Prostate gland (tissue), 2 donors: ENCODE measurements at regions not wholly inside any gene's neighbourhood (a gene's known extent, or its start where the extent isn't known, plus 50 kb on each side); places are given as distances from the start of the nearest gene placed in this dataset.

ENCODE experiments used
- DNase-seq: peaks from one replicate; pipeline ENCODE4 v3.0.0-alpha.2; 2019; ENCODE audit warnings: low spot score
- H3K27ac ChIP-seq, 2 donors: fragments of 200-600 bp; sonication (generic); 2 replicates each; pipeline ENCODE4 v1.5.1; 2017 to 2019
- H3K27me3 ChIP-seq: fragments of 200-600 bp; sonication (generic); replicated peaks from 2 replicates; pipeline ENCODE4 v1.5.1; 2019; ENCODE audit not compliant: insufficient read depth
- H3K36me3 ChIP-seq, 2 donors: fragments of 200-600 bp; sonication (generic); 1 replicate in 1 of 2; 2 replicates in 1 of 2; pipeline versions ENCODE4 v1.5.1 to v1.8.1; 2017 to 2019
- H3K4me1 ChIP-seq: fragments of 200-600 bp; sonication (generic); replicated peaks from 2 replicates; pipeline ENCODE4 v1.5.1; 2019
- H3K4me3 ChIP-seq, 2 donors: fragments of 200-600 bp; sonication (generic); 2 replicates each; pipeline ENCODE4 v1.5.1; 2017 to 2019
- H3K9me3 ChIP-seq: fragments of 200-600 bp; sonication (generic); 2 replicates; pipeline ENCODE4 v1.5.1; 2017
- POLR2A ChIP-seq: fragments of 450-650 bp; IDR thresholded peaks from one replicate; pipeline ENCODE4 v1.6.1; 2016; ENCODE audit warnings: antibody characterized with exemption, mild to moderate bottlenecking
- POLR2AphosphoS5 ChIP-seq: sonication (generic); formaldehyde crosslinking; IDR thresholded peaks from one replicate; pipeline ENCODE4 v1.6.1; 2017; ENCODE audit warnings: antibody characterized with exemption
- WGBS: methylation state at CpG from one replicate; pipeline ENCODE4 v1.1.5; 2018; 5-methylcytosine and 5-hydroxymethylcytosine counted together
- intact Hi-C: fragments of 100-400 bp; cut with DNase I; formaldehyde crosslinking; loops from one replicate; pipeline ENCODE4 v1.14.2; 2022
- TF ChIP-seq, protein P1 (sequence below), 4 experiments: fragments of 200-600 bp in 2 of 4; fragments of 450-650 bp in 2 of 4; sonication (generic) in 2 of 4; IDR thresholded peaks; 1 replicate in 3 of 4; 2 replicates in 1 of 4; pipeline ENCODE4 v1.5.1; 2016 to 2019; ENCODE audit warnings: antibody characterized with exemption in 4 of 4, mild to moderate bottlenecking in 2 of 4, moderate library complexity in 2 of 4

DNA sequence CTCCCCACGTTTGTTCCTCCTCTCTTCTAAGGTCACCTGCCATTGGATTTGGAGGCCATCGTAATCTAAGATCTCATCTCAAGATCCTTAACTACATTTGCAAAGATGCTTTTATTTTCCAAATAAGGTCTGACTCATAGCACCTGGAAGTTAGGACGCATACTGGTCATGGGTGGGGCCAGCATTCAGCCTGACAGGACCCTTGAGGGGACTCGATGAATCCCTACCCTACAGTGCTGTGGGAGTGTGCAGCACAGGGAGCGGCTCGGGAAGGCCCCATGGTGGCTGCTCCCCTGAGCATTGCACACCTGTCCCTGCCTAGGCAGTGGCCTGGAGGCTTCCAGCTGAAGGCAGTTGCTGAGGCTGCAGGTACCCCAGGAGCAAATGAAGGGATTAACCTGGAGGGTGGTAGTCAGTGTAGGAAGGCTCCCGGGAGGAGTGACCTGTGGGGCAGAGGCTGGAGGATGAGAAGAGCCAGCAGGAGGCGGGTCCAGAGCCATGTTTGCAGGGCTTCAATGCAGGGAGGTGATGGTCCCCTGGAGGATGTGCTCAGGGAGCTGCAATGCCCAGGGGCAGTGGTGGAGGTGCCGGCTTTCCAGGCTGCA lies 362.2 kb downstream of the CTTN start:
- Histone ChIP-seq H3K36me3 (no peaks in the 10 kb centered on the region), H3K4me1 (no peaks in the 10 kb centered on the region), H3K27me3 (no peaks in the 10 kb centered on the region), H3K27ac (no peak overlapping the region), H3K4me3 (no peak overlapping the region), H3K9me3 (no peaks in the 10 kb centered on the region)
- WGBS = 75% methylated on average over 9 of the region's 9 CpGs
- intact Hi-C loops = no loop called here
- TF ChIP-seq, protein P1, sequence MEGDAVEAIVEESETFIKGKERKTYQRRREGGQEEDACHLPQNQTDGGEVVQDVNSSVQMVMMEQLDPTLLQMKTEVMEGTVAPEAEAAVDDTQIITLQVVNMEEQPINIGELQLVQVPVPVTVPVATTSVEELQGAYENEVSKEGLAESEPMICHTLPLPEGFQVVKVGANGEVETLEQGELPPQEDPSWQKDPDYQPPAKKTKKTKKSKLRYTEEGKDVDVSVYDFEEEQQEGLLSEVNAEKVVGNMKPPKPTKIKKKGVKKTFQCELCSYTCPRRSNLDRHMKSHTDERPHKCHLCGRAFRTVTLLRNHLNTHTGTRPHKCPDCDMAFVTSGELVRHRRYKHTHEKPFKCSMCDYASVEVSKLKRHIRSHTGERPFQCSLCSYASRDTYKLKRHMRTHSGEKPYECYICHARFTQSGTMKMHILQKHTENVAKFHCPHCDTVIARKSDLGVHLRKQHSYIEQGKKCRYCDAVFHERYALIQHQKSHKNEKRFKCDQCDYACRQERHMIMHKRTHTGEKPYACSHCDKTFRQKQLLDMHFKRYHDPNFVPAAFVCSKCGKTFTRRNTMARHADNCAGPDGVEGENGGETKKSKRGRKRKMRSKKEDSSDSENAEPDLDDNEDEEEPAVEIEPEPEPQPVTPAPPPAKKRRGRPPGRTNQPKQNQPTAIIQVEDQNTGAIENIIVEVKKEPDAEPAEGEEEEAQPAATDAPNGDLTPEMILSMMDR (IDR thresholded peaks at IDR 0.05) = no peak
- TF ChIP-seq POLR2AphosphoS5 (no peak), POLR2A (no peak)
- no peak for DNase-seq

DNA sequence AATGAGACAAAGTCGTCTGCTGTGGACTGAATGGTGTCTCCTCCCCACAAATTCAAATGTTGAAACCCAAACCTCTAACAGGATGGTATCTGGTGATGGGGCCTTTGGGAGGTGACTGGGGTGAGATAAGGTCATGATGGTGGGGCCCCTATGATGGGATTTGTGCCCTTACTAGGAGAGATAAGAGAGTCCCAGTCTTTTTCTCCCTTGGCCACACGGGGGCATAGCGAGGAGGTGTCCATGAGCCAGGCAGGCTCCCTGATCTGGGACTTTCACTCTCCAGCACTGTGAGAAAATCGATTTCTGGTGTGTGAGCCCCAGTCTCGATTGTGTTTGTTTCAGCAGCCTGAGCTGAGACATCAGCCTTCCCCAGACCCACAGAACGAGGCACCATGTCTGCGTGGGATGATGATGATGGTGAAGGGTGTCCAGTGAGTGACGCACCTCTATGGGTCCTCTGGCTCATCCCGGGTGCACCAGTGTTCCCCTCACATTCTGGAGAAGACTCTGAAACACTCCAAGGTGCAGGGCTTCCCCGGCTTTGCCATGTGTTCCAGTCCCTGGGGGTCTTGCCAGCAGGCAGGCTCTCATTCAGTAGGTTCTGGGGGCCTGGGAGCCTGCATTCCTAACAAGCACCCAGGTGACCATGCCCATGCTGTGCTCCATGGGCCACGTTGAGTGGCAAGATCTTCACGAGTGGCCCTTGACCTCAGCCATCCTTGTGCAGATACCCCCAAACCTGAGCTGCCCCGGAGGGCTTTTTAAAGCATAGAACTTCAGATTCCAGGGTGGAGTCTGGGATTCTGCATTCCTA lies 363.0 kb downstream of the CTTN start:
- Histone ChIP-seq H3K27ac (no peak overlapping the region), H3K4me1 (no peaks in the 10 kb centered on the region), H3K4me3 (no peak overlapping the region), H3K9me3 (no peaks in the 10 kb centered on the region), H3K27me3 (no peaks in the 10 kb centered on the region), H3K36me3 (no peaks in the 10 kb centered on the region)
- no peak for DNase-seq
- 88% methylated on average over 13 of the region's 13 CpGs for WGBS
- TF ChIP-seq POLR2AphosphoS5 (no peak), POLR2A (no peak)
- TF ChIP-seq, protein P1 (IDR thresholded peaks at IDR 0.05) = no peak
- intact Hi-C loops = no loop called here

DNA sequence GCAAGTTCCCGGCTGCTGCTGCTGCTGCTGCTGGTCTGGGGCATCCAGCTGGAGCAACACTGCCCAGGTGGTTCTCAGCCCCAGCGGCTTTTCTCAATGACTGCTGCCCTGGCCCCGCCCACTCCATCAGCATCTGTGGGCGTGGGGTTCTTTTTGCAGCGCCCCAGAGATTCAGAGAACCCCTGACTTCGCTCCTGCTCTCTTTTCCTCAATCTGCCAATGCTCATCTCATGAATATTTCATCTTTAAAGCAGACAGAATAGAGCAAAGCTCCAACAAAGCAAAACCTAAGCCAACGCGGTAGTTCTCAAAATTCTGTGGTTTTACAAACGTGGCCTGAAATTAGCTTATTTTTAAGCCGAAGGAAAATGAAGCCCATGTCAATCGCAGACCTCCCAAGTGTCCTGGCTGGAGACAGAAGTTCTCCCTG lies 363.6 kb downstream of the CTTN start:
- no peak for TF ChIP-seq POLR2AphosphoS5
- no peak for TF ChIP-seq POLR2A
- TF ChIP-seq, protein P1 (IDR thresholded peaks at IDR 0.05) = no peak
- Histone ChIP-seq H3K4me1 (no peaks in the 10 kb centered on the region), H3K27me3 (no peaks in the 10 kb centered on the region), H3K9me3 (no peaks in the 10 kb centered on the region), H3K27ac (no peak overlapping the region), H3K36me3 (no peaks in the 10 kb centered on the region), H3K4me3 (no peak overlapping the region)
- DNase-seq = no peak
- intact Hi-C loops = no loop called here
- WGBS = 82% methylated on average over 11 of the region's 11 CpGs

DNA sequence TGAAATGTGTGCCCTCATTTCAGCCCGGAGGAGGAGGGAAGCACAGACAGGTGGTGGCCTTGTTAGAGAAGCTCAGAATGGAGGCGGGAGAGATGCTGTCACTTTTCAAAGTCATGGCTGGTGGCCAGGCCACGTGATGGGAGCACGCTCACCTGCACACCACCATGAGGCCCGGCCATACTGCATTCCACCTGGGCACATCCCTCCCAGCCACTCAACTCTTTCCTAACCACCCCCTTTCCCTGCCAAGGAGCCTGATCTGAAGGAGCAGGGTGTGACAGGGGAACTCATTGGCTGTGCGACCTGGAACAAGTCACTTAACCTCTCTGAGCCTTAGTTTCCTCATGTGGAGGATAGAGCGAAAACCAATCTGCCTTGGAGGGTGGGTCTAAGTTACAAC lies 364.5 kb downstream of the CTTN start:
- no peaks in the 10 kb centered on the region for H3K9me3 ChIP-seq
- TF ChIP-seq, protein P1 (IDR thresholded peaks at IDR 0.05) = no peak
- TF ChIP-seq POLR2AphosphoS5 = no peak
- TF ChIP-seq POLR2A = no peak
- 73% methylated on average over 7 of the region's 7 CpGs for WGBS
- no peaks in the 10 kb centered on the region for H3K27me3 ChIP-seq
- H3K4me3 ChIP-seq = no peak overlapping the region
- H3K27ac ChIP-seq = no peak overlapping the region
- H3K36me3 ChIP-seq = no peaks in the 10 kb centered on the region
- no peak for DNase-seq
- intact Hi-C loops = no loop called here
- H3K4me1 ChIP-seq = no peaks in the 10 kb centered on the region

DNA sequence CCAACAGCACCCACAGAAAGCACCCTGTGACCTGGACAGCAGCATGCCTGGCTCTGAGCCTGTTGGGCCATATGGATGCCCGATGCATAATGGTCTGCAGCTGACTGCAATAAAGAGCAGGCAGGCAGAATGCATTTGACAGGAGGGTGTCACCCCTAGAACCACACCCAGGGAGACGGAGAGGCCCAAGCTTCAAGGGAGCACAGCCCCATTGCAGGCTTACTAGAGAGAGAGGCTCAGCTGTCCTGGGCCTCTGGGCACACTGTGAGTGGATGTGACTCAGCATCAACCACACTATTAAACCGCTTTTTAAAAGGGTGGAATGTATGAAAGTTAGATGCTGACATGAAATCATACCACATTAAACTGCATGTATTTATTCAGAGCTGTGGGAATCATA lies 365.3 kb downstream of the CTTN start:
- H3K36me3 ChIP-seq = no peaks in the 10 kb centered on the region
- intact Hi-C loops = no loop called here
- 81% methylated on average over 3 of the region's 3 CpGs for WGBS
- DNase-seq = no peak
- H3K4me3 ChIP-seq = no peak overlapping the region
- no peaks in the 10 kb centered on the region for H3K27me3 ChIP-seq
- H3K9me3 ChIP-seq = no peaks in the 10 kb centered on the region
- H3K27ac ChIP-seq = no peak overlapping the region
- H3K4me1 ChIP-seq = no peaks in the 10 kb centered on the region
- TF ChIP-seq POLR2A = no peak
